22Rv1 (cell line): ENCODE measurements at regions not wholly inside any gene's neighbourhood (a gene's known extent, or its start where the extent isn't known, plus 50 kb on each side); places are given as distances from the start of the nearest gene placed in this dataset.
"Not testable (repeated sequence)": the region's sequence is repeated elsewhere in the genome, so short reads cannot be mapped to it uniquely, and the experiment has no call there.

ENCODE experiments used
- ZFX ChIP-seq: fragments of 450-650 bp; IDR thresholded peaks from 2 replicates; pipeline ENCODE4 v1.6.1; 2017; ENCODE audit warnings: antibody characterized with exemption, borderline replicate concordance
- TF ChIP-seq, protein P1 (sequence below): fragments of 450-650 bp; IDR thresholded peaks from 2 replicates; pipeline ENCODE4 v1.5.1; 2017; ENCODE audit warnings: mild to moderate bottlenecking

DNA sequence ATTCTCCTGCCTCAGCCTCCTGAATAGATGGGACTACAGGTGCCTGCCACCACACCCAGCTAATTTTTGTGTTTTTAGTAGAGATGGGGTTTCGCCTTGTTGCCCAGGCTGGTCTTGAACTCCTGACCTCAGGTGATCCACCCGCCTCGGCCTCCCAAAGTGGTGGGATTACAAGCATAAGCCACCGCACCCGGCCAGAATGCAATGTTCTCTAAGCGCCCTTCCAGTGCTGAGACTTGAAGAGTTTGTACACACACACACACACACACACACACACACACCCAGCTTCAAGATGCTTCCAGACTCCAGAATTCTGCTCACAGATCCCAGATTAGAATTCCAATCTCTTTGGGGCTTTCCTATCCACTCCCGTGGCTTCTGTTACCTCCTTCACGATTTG, 227.1 kb downstream of the FOXD2 start:
- TF ChIP-seq, protein P1, sequence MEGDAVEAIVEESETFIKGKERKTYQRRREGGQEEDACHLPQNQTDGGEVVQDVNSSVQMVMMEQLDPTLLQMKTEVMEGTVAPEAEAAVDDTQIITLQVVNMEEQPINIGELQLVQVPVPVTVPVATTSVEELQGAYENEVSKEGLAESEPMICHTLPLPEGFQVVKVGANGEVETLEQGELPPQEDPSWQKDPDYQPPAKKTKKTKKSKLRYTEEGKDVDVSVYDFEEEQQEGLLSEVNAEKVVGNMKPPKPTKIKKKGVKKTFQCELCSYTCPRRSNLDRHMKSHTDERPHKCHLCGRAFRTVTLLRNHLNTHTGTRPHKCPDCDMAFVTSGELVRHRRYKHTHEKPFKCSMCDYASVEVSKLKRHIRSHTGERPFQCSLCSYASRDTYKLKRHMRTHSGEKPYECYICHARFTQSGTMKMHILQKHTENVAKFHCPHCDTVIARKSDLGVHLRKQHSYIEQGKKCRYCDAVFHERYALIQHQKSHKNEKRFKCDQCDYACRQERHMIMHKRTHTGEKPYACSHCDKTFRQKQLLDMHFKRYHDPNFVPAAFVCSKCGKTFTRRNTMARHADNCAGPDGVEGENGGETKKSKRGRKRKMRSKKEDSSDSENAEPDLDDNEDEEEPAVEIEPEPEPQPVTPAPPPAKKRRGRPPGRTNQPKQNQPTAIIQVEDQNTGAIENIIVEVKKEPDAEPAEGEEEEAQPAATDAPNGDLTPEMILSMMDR = not testable (repeated sequence)
- not testable (repeated sequence) for TF ChIP-seq ZFX
